Adrenal gland (tissue), 5 donors: ENCODE measurements at regions not wholly inside any gene's neighbourhood (a gene's known extent, or its start where the extent isn't known, plus 50 kb on each side); places are given as distances from the start of the nearest gene placed in this dataset.

Experiments used
- POLR2A ChIP-seq, 2 donors: fragments of 450-650 bp; IDR thresholded peaks; one replicate each; pipeline ENCODE4 v1.6.1; 2017; ENCODE audit warnings: antibody characterized with exemption in 2 of 2, mild to moderate bottlenecking in 2 of 2, moderate library complexity in 1 of 2
- TF ChIP-seq, protein P1 (sequence below), 6 experiments: fragments of 450-650 bp in 4 of 6; fragments of 200-600 bp in 2 of 6; sonication (generic) in 1 of 6; IDR thresholded peaks; 1 replicate in 5 of 6; 2 replicates in 1 of 6; pipeline versions ENCODE4 v1.5.1 to v1.8.0; 2016 to 2021; ENCODE audit warnings: antibody characterized with exemption in 6 of 6, mild to moderate bottlenecking in 2 of 6, moderate library complexity in 1 of 6
- donor health status: DM: no; HTN: no; CAD: no.

GRCh38 chr6:12594530-12594893, 122.1 kb upstream of the PHACTR1 start:
- TF ChIP-seq, protein P1, sequence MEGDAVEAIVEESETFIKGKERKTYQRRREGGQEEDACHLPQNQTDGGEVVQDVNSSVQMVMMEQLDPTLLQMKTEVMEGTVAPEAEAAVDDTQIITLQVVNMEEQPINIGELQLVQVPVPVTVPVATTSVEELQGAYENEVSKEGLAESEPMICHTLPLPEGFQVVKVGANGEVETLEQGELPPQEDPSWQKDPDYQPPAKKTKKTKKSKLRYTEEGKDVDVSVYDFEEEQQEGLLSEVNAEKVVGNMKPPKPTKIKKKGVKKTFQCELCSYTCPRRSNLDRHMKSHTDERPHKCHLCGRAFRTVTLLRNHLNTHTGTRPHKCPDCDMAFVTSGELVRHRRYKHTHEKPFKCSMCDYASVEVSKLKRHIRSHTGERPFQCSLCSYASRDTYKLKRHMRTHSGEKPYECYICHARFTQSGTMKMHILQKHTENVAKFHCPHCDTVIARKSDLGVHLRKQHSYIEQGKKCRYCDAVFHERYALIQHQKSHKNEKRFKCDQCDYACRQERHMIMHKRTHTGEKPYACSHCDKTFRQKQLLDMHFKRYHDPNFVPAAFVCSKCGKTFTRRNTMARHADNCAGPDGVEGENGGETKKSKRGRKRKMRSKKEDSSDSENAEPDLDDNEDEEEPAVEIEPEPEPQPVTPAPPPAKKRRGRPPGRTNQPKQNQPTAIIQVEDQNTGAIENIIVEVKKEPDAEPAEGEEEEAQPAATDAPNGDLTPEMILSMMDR (IDR thresholded peaks at IDR 0.05), result no peak
- no peak for TF ChIP-seq POLR2A (IDR thresholded peaks at IDR 0.05)
